Liver (tissue), 8 donors: ENCODE measurements at regions not wholly inside any gene's neighbourhood (a gene's known extent, or its start where the extent isn't known, plus 50 kb on each side); places are given as distances from the start of the nearest gene placed in this dataset.

Source experiments
- DNase-seq: peaks from one replicate; pipeline ENCODE4 v3.0.0-alpha.2; 2017; ENCODE audit warnings: low spot score
- H3K27ac ChIP-seq, 2 donors: one replicate each; pipeline ENCODE4 v1.7.0; 2013; ENCODE audit warnings: inconsistent platforms in 2 of 2, low read length in 2 of 2, control low read depth in 1 of 2, low read depth in 1 of 2, mild to moderate bottlenecking in 1 of 2
- H3K27me3 ChIP-seq, 4 donors: one replicate each; pipeline versions ENCODE4 v1.6.1 to v1.7.0; 2013; ENCODE audit warnings: low read length in 3 of 4, inconsistent platforms in 1 of 4, mild to moderate bottlenecking in 1 of 4, moderate library complexity in 1 of 4; ENCODE audit not compliant: control insufficient read depth in 4 of 4, insufficient read depth in 4 of 4
- H3K36me3 ChIP-seq, 4 donors: one replicate each; pipeline versions ENCODE4 v1.6.1 to v1.7.0; 2013; ENCODE audit warnings: low read length in 3 of 4, mild to moderate bottlenecking in 3 of 4, low read depth in 1 of 4, moderate library complexity in 1 of 4; ENCODE audit not compliant: control insufficient read depth in 4 of 4, insufficient read depth in 3 of 4
- H3K4me1 ChIP-seq, 4 donors: one replicate each; pipeline versions ENCODE4 v1.6.1 to v1.7.0; 2013; ENCODE audit warnings: low read length in 3 of 4, mild to moderate bottlenecking in 3 of 4, moderate library complexity in 1 of 4; ENCODE audit not compliant: control insufficient read depth in 4 of 4, insufficient read depth in 4 of 4
- H3K4me3 ChIP-seq, 3 donors: one replicate each; pipeline versions ENCODE4 v1.6.1 to v1.7.0; 2013; ENCODE audit warnings: low read length in 3 of 3, control low read depth in 1 of 3, low read depth in 1 of 3, mild to moderate bottlenecking in 1 of 3
- H3K9ac ChIP-seq, 2 donors: one replicate each; pipeline ENCODE4 v1.7.0; 2013; ENCODE audit warnings: low read length in 2 of 2, mild to moderate bottlenecking in 2 of 2, moderate library complexity in 2 of 2, control low read depth in 1 of 2, low read depth in 1 of 2
- H3K9me3 ChIP-seq, 4 donors: one replicate each; pipeline versions ENCODE4 v1.6.1 to v1.7.0; 2013; ENCODE audit warnings: low read length in 3 of 4; ENCODE audit not compliant: control insufficient read depth in 4 of 4
- ATF3 ChIP-seq: IDR thresholded peaks from 2 replicates; pipeline ENCODE4 v1.6.1; 2016; ENCODE audit warnings: antibody characterized with exemption
- CTCF ChIP-seq: fragments of 150-350 bp; IDR thresholded peaks from 2 replicates; pipeline ENCODE4 v1.5.1; 2017; ENCODE audit warnings: improper control_type of control experiment, low read depth, low read length; ENCODE audit not compliant: missing input control
- EGR1 ChIP-seq, 2 donors: IDR thresholded peaks; 2 replicates each; pipeline ENCODE4 v1.6.1; 2016 to 2018; ENCODE audit warnings: antibody characterized with exemption in 2 of 2, low read depth in 2 of 2
- FOXA1 ChIP-seq: IDR thresholded peaks from 2 replicates; pipeline ENCODE4 v1.6.1; 2016; ENCODE audit warnings: antibody characterized with exemption
- FOXA2 ChIP-seq: IDR thresholded peaks from 2 replicates; pipeline ENCODE4 v1.6.1; 2016; ENCODE audit warnings: antibody characterized with exemption
- GABPA ChIP-seq, 2 donors: IDR thresholded peaks in 1 of 2; conservative IDR thresholded peaks in 1 of 2; 2 replicates each; pipeline ENCODE4 v1.6.1; 2016; ENCODE audit warnings: antibody characterized with exemption in 2 of 2, mild to moderate bottlenecking in 1 of 2, moderate library complexity in 1 of 2
- HNF4A ChIP-seq, 2 donors: conservative IDR thresholded peaks; 2 replicates each; pipeline ENCODE4 v1.6.1; 2016; ENCODE audit warnings: antibody characterized with exemption in 2 of 2, mild to moderate bottlenecking in 2 of 2
- HNF4G ChIP-seq: IDR thresholded peaks from 2 replicates; pipeline ENCODE4 v1.6.1; 2016; ENCODE audit warnings: antibody characterized with exemption
- JUND ChIP-seq, 2 donors: IDR thresholded peaks; 2 replicates each; pipeline ENCODE4 v1.6.1; 2016; ENCODE audit warnings: antibody characterized with exemption in 2 of 2
- MAX ChIP-seq: IDR thresholded peaks from 2 replicates; pipeline ENCODE4 v1.6.1; 2016; ENCODE audit warnings: antibody characterized with exemption
- NR2F2 ChIP-seq: IDR thresholded peaks from 2 replicates; pipeline ENCODE4 v1.6.1; 2016; ENCODE audit warnings: antibody characterized with exemption
- RAD21 ChIP-seq, 2 donors: IDR thresholded peaks; 2 replicates each; pipeline ENCODE4 v1.6.1; 2016; ENCODE audit warnings: antibody characterized with exemption in 2 of 2, mild to moderate bottlenecking in 2 of 2
- SP1 ChIP-seq: IDR thresholded peaks from 2 replicates; pipeline ENCODE4 v1.6.1; 2018; ENCODE audit warnings: antibody characterized with exemption, mild to moderate bottlenecking
- YY1 ChIP-seq: IDR thresholded peaks from 2 replicates; pipeline ENCODE4 v1.6.1; 2016; ENCODE audit warnings: antibody characterized with exemption, mild to moderate bottlenecking
- ZBTB33 ChIP-seq: IDR thresholded peaks from 2 replicates; pipeline ENCODE4 v1.6.1; 2016; ENCODE audit warnings: antibody characterized with exemption
- WGBS: extraction: QIAGEN DNeasy Blood & Tissue Kit; methylation state at CpG from one replicate; pipeline ENCODE4 v1.1.7; 2013; 5-methylcytosine and 5-hydroxymethylcytosine counted together
- donor health status: healthy.
- donor health status: healthy.
- donor health status: healthy.
- donor health status: healthy.
- donor health status: healthy.

GRCh38 chr10:36251068-36251467 lies 609.0 kb upstream of the FZD8 start:
- TF ChIP-seq HNF4G (no peak), ZBTB33 (no peak), NR2F2 (no peak), RAD21 (IDR thresholded peaks at IDR 0.05) (no peak), ATF3 (no peak), JUND (IDR thresholded peaks at IDR 0.05) (no peak)
- no peaks in the 10 kb centered on the region for H3K9me3 ChIP-seq
- no peaks in the 10 kb centered on the region for H3K4me1 ChIP-seq
- no peak overlapping the region for H3K9ac ChIP-seq
- no peak overlapping the region for H3K27ac ChIP-seq
- H3K36me3 ChIP-seq = no peaks in the 10 kb centered on the region
- WGBS = 35% methylated on average over 4 of the region's 4 CpGs
- no peak for DNase-seq
- no peaks in the 10 kb centered on the region for H3K27me3 ChIP-seq
- H3K4me3 ChIP-seq = no peak overlapping the region

- Histone ChIP-seq H3K9ac (no peak overlapping the region), H3K4me3 (no peak overlapping the region), H3K36me3 (no peaks in the 10 kb centered on the region), H3K27me3 (no peaks in the 10 kb centered on the region), H3K27ac (no peak overlapping the region), H3K4me1 (no peaks in the 10 kb centered on the region), H3K9me3 (no peaks in the 10 kb centered on the region)
- TF ChIP-seq MAX = no peak
- DNase-seq = no peak
- WGBS = 88% methylated on average over 5 of the region's 5 CpGs
These were observed 606.3 kb upstream of the FZD8 start for GRCh38 chr10:36248304-36248981.

- WGBS = 58% methylated on average over 2 of the region's 2 CpGs
- TF ChIP-seq CTCF = no peak
These were observed 605.4 kb upstream of the FZD8 start for GRCh38 chr10:36247478-36247877.

GRCh38 chr10:36236931-36237330 lies 594.8 kb upstream of the FZD8 start:
- whole genome bisulfite sequencing = 67% methylated on average over 2 of the region's 2 CpGs
- no peaks in the 10 kb centered on the region for H3K27me3 ChIP-seq
- no peaks in the 10 kb centered on the region for H3K36me3 ChIP-seq
- DNase-seq = no peak
- no peak overlapping the region for H3K27ac ChIP-seq
- no peak overlapping the region for H3K4me3 ChIP-seq
- H3K4me1 ChIP-seq = no peaks in the 10 kb centered on the region
- no peak overlapping the region for H3K9ac ChIP-seq
- H3K9me3 ChIP-seq = peaks cover 0 to 6% (median 0%) of the 10 kb centered on the region in 4 donors
- TF ChIP-seq HNF4A (conservative IDR thresholded peaks at IDR 0.05) (no peak), SP1 (no peak), ZBTB33 (no peak), MAX (no peak), FOXA2 (no peak), JUND (IDR thresholded peaks at IDR 0.05) (no peak), EGR1 (IDR thresholded peaks at IDR 0.05; ENCODE audit: low read depth in 2 of 2) (no peak), GABPA (IDR thresholded peaks at IDR 0.05 in 1 of 2, conservative IDR thresholded peaks at IDR 0.05 in 1 of 2) (no peak), YY1 (no peak), HNF4G (no peak), NR2F2 (no peak), FOXA1 (no peak), RAD21 (IDR thresholded peaks at IDR 0.05) (no peak)

More at GRCh38 chr10:36247478-36247877, 605.4 kb upstream of the FZD8 start:
- no peaks in the 10 kb centered on the region for H3K27me3 ChIP-seq
- H3K36me3 ChIP-seq = no peaks in the 10 kb centered on the region
- H3K4me1 ChIP-seq = no peaks in the 10 kb centered on the region
- no peak overlapping the region for H3K4me3 ChIP-seq
- no peak for DNase-seq
- H3K9me3 ChIP-seq = no peaks in the 10 kb centered on the region
- no peak overlapping the region for H3K27ac ChIP-seq
- H3K9ac ChIP-seq = no peak overlapping the region
